NCI-H526 (cell line): ENCODE measurements at regions not wholly inside any gene's neighbourhood (a gene's known extent, or its start where the extent isn't known, plus 50 kb on each side); places are given as distances from the start of the nearest gene placed in this dataset.
"Not testable (repeated sequence)": the region's sequence is repeated elsewhere in the genome, so short reads cannot be mapped to it uniquely, and the experiment has no call there.

Experiments used
- DNase-seq, 2 experiments: peaks; one replicate each; lab custom pipeline; 2025; lab: John Stamatoyannopoulos, UW

DNA sequence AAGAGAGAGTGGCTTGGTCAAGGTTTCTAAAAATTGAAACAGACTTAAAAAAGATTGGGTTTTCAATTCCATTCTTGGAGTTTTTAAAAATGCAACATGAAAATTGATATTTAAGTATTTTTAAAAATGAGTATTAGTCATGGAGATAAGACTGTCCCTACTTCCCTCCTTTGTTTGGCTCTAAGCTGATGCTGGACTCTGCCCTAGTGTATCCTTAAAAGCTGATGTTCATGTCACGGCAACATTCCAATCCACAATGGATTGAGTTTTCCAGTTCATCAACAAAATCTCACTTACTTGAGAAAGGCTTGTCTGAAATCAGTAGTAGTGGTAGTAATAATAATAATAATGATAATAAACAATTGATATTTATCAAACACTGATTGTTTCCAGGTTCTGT is 119.0 kb upstream of the SLC38A2 start:
- DNase-seq = no peak

DNA sequence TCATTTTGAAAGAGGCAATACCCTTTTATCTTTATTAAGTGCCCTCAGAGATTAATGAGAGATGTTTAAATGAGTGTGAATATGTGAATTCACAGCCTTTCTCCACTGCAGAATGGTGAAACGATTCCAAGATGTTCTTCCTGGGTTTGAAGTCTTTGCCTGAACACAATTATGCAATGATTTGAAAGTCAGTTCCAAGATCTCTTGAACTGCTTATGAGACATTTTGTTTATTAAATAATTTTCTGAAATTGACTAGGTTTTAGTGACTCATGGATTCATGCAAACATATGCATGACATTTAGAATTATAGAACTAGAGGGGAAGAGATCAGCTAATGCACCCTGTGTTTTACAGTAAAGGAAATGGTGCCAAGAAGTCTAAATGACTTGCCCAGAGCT is 118.1 kb upstream of the SLC38A2 start:
- no peak for DNase-seq

DNA sequence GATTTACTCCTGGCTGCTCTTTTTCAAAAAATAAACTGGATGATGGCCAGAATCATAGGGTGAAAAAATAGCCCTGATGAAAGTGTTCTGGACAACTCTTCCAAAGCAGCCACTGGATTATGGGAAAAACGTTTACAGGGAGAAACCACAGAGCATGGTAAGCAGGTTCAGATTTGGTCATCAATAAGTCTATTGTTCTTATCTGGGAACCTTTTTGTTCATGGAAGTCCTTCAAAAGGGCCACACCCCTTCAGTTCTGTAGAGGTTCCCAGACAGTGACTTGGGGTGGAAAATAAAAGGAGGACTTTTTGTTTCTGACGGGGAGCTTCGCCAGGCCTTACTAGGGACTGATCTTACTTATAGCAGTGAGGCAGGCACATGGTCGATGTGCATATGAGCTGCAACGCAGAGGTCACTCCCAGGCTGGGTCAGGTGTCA is 117.4 kb upstream of the SLC38A2 start:
- DNase-seq = no peak

DNA sequence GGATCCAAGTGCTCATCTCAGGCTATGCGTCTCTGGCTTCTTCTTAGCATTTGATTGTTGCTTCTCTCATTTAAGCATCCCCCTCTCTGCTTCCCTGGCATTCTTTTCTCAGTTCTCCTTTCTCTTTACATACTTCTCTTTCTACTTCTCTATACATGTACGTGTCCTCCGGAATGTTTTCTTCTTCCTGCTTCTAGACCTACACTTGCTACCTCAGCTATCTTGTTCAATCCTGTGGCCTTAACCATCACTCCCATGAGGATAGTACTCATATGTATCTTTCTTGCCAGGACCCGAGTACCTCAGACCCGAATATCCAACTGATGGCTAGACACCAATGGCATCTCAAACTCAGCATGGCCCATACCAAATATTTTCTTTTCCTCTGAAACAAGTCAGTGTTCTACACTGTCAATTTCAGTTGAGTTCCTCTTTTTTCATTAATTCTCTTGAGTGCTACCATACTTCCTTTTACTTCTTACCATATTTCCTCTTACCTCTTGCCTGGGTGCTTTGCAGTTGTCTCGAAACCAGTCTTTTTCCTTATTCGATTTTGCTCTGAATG is 115.1 kb upstream of the SLC38A2 start:
- DNase-seq = no peak

DNA sequence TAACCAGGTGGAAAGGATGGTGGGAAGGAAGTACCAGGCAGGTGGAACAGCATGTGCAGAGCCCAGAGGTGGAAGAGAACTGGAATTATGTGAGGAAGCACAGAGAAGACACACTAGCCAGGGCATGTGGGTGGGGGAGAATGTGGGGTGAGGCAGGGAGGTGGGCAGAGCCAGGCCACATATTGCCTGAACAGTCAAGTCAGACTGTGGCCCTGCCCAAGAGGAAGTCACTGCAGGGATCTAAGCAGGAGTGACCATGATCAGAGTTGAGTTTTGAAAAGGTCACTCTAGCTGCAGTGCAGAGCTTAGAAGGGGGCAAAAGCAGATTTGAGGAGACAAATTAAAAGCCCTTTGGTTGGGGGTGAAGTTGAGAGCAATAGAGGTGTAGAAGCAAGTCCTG is 114.0 kb upstream of the SLC38A2 start:
- DNase-seq = no peak

DNA sequence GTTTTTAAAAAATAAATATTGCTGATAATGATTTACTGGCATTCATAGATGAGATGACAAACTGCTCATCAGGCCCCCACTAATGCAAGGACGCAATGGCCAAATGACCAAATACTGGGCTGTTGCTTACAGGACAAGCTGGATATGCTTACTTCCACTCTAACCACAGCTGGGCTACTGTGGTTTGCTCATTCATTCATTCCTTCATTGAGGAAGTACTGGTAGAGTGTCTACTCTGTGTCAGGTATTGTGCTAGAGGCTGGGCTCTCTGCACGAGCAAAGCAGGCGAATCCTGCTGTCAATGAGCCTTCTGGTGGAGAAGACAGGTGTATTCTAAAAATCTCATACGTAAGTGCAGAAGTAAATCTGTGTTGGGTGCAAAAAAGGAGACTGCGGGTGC is 113.3 kb upstream of the SLC38A2 start:
- no peak for DNase-seq

DNA sequence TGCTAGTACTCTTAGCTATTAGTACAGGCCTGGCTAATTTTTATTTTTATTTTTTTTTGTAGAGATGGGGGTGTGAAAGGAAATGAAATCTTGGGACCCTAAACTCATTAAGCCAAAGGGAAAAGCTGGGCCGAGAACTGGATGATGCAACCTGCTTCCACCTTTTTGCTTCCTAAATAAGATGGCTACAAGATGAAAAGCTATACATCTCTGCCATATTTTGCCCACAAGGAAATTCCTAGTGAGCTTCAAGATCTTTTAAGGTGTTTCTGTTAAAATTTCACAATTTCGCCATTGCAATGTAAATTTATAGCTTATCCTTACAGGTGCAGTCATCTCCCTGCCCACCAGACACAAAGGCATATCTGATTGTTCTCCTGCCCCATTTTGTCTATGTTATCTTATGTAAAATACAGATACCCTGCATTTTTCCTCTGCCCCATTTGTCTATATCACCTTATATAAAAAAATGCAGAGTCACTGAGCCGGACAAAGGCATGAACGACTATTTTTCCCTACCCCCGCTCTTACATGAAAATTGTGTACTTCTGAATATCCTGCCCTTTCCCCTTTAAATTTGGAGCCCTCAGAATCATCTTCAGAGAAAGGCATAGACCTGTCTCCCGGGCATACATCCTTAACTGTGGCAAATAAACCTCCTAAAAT is 112.0 kb upstream of the SLC38A2 start:
- no peak for DNase-seq

DNA sequence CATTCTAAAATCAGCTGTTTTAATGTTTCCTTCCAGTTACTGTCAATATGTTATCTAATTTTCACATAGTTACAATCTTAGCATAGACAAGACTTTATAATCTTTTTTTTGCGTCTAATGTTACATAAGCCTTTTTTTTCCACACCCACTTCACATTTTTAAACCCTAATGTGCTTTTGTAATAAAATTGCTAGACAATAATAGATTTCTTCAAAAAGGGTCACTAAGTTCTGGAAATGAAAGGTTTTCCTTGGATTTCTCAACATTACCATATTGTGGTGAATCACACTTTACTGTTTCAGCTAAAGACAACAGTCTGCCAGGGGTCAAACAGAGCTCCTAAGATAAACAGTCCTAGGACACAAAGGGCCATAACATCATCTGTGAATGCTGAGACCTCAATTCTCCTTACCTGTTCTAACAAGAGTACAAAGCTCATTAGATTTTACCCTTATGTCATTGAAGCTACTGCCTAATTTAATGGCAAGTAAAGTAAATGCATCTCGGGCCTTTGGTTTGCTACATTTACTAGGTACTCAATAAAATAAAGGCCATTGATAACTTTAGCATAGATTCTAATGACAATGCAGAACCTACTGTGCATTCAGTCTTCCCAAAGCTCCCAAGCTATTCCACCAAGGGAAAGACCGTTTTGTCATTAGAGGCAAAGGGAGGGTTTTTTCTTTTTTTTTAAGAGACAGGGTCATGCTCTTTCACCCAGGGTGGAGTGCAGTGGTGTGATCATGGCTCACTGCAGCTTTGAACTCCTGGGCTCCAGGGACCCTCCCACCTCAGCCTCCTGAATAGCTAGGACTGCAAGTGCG is 111.2 kb upstream of the SLC38A2 start:
- DNase-seq = no peak

DNA sequence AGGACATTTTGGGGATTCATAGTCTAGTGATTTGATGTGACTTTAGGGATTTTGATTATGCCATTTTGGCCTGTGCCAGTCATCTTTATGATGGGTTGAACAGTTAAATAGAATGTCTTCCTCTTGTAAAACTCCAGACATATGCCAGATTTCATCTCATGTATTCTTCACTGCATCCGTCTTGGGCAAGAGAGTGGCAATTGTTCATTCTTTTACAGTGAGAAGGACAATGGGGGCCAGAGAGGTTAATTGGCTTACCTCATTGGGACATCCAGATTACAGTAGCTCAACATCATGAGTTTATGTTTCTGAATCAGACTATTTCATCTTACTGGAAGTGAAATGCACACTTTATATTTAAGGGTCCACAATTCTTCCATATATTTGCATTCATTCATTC is 108.2 kb upstream of the SLC38A2 start:
- no peak for DNase-seq

DNA sequence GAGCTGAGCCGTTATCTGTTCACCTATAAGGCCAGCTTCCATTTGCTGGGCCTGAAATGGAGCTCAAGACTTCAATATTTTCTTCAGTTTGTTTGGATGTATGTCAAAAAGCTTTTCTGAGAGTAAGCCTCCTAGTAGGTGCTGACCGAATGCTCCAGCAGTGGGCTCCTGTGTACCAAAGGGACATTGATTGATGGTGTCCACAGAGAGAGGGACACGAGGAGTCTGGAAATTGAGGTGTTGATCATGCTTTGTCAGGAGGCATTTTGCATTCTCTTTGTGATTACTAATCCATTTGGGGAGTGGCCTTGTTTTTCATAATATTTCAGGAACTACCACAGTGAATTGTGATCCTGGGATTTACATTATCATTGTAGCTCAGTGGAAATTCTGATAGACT is 107.7 kb upstream of the SLC38A2 start:
- no peak for DNase-seq

DNA sequence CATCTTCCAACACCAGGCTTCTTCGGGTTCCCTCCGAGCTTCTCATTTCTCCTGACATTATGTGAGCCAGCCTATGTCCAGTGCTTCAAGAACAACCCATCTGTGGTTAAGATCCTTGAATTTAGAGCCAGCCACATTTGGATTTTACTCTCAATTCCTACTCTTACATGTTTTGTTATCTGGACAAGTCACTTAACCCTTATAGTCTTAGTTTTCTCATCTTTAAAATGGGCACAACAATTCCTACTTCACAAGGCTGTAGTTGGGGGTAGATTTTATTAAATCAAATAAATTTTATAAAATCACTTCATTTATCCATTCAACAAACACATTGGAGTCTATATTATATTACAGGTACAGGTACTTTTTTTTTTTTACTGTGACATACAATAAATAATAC is 105.5 kb upstream of the SLC38A2 start:
- DNase-seq = no peak

DNA sequence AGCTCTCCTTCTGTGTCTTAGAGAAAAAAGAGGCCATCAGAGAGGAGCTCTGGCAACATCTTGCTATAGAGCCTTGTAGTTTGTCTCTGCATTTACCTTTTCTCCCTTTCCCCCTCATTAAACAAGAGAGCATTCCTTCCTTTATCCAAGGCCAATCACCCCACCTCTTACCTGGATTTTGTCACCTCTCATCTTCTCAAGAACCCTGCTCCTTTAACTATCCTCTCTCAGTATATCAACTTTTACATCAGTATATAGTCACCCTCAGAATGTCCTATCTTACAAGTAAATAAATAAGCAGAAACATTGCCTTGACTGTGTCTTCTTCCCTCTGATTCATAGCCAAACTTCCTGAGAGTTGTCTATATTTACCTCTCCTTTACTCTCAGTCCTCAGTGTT is 105.0 kb upstream of the SLC38A2 start:
- DNase-seq = no peak

DNA sequence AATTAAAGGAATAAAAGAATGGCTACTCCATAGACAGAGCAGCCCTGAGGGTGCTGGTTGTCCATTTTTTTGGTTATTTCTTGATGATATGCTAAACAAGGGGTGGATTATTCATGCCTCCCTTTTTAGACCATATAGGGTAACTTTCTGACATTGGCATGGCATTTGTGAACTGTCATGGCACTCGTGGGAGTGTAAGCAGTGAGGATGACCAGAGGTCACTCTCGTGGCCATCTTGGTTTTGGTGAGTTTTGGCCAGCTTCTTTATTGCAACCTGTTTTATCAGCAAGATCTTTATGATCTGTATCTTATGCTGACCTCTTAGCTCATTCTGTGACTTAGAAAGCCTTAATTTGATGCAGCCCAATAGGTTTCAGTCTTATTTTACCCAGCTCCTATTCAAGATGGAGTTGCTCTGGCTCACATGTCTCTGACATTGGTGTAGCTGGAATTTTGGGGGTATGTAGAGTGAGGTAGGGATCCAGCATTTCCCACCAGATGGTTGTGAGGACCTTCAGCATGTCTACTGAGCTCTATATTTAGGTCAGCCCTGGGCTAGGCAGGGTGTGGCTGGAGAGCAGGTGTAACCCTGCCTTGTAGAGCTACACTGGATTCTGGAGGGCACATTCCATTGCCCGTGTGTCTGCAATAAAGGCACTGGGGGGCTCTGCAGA is 103.5 kb upstream of the SLC38A2 start:
- no peak for DNase-seq

DNA sequence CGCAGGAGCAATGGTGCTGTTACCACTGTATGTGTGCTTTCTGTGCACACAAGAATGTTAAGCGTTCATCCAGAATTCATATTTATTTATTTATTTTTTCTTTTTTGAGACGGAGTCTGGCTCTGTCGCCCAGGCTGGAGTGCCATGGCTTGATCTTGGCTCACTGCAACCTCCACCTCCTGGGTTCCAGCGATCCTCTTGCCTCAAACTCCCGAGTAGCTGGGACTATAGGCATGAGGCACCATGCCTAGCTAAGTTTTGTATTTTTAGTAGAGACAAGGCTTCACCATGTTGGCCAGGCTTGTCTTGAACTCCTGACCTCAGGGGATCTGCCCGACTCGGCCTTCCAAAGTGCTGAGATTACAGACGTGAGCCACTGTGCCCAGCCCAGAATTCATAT is 101.8 kb upstream of the SLC38A2 start:
- not testable (repeated sequence) for DNase-seq

DNA sequence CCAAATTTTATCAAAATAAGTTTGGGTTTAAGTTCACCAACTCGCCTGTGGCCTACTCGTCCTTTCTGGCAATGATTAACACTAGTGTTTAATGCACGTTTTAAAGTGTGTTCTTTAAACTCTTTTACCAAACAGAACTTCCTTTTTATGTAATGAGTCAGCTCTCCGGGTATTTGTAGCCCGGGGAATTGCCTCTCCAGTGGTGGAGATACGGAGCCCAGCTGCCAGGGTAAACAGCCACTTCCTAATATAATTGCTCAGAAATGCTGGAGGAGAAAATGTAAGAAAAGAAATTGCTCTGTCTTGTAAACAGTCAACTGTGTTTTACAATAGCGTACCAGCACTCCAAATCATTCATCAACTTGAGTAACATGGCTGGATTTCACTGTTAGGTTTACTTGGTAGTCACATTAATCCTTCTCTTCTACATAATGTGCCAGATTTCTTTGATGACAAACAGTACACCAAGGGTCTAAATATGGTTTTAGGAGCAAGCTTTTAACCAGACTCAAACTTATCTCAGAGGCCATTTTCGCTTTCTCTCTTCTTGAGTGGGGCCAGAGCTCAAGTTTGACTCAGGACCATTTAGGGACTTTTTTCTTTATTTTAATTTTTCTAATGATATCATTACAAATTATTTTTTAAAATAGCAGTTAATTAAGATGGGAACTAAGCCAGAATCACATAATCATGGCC is 101.2 kb upstream of the SLC38A2 start:
- no peak for DNase-seq

DNA sequence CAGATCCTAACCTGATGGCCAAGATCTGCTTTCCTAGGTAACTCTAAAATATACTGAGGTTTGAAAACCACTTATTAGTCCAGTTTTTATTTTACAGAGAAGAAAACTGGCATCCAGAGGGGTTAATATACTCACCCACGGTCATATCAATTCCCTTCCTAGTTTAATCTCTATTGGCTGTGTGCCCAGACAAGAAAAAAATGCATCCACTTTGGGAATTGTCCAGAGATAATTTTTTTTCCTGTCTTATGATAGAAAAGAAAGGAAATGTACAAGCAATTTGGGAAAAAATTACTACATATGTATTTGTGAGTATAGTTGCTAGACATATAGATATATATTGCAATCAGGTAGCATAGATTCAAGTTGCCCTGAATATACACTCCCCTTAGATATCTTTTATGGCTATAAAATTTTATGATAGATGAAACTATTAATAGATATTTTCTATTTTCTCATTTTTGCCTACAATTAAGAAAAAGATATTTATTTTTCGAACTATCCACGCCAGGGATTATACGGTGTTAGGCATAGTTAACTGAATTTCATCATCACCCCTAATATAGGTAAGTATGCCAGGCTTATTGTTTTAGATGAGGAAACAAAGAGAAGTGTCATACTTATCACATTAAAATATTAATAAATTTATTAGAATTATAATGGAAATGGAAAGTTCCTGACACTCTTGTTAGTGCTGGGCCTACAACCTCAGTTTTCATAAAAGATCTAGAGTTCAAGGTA is 100.5 kb upstream of the SLC38A2 start:
- no peak for DNase-seq

DNA sequence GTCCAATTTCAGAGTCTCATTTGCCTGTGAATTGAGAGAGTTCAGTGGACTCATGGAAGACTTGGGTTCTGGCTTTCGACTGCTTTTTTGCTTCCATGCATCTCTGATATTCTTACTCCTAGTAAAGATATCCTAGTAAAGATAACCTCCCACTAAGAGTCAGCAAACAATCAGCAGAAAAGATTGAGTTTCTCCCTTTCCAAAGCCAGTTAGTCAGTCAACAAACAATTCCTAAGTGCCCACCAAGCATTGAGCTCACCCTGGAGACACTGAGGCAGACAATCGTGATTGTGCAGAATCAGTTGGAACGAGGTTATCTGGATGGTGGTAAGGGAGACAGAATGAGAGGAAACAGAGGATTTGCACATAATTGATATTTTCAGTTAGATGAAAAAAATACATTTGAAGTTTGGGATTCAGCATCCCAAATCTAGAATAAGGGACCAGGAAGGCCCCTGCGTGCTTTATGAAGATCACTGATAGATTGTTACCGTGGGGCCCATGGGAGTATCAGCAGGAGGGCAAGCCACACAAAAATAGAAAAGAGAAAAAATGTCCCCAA is 99.7 kb upstream of the SLC38A2 start:
- DNase-seq = no peak

DNA sequence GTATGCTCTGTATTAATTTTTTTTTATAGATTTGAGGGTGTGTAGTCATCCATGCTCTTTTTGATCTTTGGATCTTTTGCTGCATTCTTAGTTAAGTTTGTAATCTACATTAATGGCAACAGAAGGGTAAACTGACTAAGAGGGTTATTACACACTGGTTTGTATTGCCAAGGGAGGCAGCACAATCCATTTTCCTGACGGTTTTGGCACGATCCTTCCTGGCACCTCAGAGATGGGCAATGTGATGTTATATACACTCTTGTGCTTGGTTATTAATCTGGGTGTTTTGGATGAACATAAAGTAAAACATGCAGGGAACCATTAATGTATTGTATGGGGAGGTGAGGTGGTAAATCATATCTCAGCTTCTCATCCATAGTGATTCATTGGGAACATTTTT is 98.8 kb upstream of the SLC38A2 start:
- DNase-seq = no peak

DNA sequence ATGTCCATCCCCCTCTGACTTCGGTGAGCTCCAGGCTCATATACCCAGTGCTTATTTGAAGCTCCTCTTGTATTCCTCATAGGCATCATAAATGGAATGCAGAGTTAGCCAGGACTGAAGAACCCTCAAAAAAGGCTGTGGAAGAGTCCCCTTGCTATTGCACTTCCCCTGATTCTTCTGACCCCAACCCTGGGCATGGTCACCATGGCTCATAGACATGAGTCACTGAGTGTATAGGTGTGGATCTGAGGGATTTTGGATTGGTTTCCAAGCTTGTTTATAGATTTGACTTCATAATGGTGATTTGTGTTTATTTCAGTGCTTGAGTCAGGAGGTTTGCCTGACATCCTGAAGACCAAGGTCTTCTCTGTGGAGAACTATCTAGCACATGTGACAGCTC is 98.4 kb upstream of the SLC38A2 start:
- DNase-seq = no peak

DNA sequence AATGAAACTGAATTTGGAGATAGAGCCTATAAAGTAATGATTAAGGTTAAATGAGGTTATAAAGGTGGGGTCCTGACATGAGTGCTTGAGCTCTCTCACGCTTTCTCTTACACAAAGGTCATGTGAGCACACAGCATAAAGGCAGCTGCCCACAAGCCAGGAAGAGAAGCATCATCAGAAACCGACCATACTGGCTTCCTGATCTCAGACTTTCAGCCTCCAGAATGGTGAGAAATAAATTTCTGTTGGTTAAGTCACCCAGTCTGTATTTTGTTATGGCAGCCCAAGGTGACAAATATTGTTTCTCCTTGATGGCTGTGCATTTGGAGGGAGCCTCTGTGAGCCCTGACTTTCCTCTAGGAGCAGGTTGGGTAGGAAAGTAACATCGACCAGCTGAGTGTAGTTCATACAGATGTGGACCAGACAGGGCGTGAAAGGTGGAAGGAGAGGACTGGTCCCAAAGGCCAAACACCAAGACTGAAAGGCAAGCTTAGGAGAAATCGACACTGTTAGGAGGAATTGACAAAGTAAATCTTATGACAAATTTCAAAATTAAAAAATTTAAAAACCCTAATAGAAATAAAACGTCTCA is 97.6 kb upstream of the SLC38A2 start:
- no peak for DNase-seq

DNA sequence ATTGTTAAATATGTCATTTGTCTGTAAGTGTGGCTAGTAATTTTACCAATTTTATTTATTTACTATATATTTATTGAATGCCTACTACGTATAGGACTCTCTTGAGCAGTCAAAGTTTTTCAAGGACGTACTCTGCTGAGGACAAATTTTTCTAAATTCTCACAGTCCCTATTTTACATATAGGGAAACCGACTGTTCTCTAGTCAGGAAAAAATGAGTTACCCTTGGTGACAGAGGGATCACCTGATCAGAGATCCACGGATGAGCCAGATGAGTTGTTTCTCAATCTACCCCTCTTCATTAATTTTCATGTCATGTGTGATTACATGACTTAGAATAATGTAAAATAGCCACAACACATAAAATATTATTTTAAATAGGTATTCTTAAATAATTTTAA is 96.2 kb upstream of the SLC38A2 start:
- DNase-seq = no peak
